ENCODE measurements at regions not wholly inside any gene's neighbourhood (a gene's known extent, or its start where the extent isn't known, plus 50 kb on each side); places are given as distances from the start of the nearest gene placed in this dataset.

DNA sequence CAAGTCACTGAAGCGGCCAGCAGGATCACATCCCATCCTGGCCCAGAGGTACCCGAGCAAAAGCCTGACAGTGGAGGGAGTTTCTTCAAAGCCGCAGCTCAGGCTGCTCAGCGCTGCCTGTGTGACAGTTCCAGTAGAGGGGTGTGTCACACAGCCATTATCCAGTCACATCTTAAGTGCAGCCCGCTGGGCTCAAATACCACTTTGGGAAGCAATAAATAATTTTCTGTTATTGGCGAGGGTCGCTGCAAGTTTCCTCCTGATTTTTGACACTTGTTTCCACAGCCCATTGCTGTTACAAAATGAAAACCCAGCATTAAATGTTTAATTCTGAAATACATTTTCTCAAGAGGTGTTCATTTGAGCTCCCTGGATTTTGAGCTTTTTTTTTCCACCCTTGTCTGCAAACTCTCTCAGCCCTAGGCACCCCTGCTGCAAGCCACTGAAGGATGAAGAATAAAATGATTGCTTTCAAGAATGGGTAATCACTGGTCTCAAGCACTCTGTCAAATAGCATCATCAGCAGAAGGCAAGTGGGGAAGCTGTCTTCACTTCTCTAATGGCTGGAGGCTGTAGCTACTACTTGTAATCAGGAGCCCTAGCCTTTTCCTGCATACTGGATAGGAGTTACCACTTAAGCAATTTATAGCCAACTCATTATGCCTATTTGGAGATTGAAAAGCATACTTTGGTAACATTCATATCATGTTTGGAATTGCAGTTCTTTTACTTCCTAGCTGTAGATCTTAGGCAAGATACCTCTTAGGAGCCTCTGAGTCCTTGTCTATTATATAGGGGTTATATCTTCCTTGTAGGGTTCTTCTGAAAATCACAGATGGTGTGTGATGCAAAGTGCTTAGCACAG is 373.7 kb downstream of the METTL15 start:
- TF ChIP-seq POLR2A (IDR thresholded peaks at IDR 0.05), result no peak
- TF ChIP-seq, protein P1, sequence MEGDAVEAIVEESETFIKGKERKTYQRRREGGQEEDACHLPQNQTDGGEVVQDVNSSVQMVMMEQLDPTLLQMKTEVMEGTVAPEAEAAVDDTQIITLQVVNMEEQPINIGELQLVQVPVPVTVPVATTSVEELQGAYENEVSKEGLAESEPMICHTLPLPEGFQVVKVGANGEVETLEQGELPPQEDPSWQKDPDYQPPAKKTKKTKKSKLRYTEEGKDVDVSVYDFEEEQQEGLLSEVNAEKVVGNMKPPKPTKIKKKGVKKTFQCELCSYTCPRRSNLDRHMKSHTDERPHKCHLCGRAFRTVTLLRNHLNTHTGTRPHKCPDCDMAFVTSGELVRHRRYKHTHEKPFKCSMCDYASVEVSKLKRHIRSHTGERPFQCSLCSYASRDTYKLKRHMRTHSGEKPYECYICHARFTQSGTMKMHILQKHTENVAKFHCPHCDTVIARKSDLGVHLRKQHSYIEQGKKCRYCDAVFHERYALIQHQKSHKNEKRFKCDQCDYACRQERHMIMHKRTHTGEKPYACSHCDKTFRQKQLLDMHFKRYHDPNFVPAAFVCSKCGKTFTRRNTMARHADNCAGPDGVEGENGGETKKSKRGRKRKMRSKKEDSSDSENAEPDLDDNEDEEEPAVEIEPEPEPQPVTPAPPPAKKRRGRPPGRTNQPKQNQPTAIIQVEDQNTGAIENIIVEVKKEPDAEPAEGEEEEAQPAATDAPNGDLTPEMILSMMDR (IDR thresholded peaks at IDR 0.05), result no peak

All from thyroid gland (tissue), 4 donors.